Activated CD4-positive, CD25-positive, alpha-beta regulatory T cell treated with anti-CD3 and anti-CD28 coated beads, Interleukin-2, amount 50 U/mL, for 16 hours (primary cell): ENCODE measurements at regions not wholly inside any gene's neighbourhood (a gene's known extent, or its start where the extent isn't known, plus 50 kb on each side); places are given as distances from the start of the nearest gene placed in this dataset.
"Not testable (repeated sequence)": the region's sequence is repeated elsewhere in the genome, so short reads cannot be mapped to it uniquely, and the experiment has no call there.

ENCODE experiments used
- DNase-seq: peaks from one replicate; pipeline ENCODE4 v3.0.0-alpha.2; 2020; ENCODE audit warnings: low read depth, low spot score

GRCh38 chr1:88455621-88456256, 228.3 kb upstream of the PKN2 start:
- DNase-seq: no peak

GRCh38 chr1:88457197-88457596, 226.9 kb upstream of the PKN2 start:
- no peak for DNase-seq

DNA sequence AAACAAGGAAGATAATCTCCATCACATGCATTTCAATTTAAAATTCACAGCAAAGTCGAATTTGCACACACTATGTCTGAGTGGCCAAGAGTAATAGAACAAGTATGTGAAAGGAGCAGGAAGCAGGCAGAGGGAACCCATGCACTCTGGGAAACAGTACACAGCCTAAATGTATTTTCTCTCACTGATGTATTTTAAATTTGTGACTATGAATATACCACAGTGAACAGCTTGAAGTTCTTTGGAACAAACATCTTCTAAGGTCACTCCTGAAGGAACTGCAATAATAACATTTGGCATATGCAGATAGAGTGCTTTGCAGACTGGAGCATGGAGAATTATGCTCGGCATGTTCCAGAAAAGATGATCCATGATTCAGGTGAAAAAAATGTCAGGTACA, 223.1 kb upstream of the PKN2 start:
- DNase-seq: no peak

- no peak for DNase-seq
Measured at GRCh38 chr1:88462096-88462487, 222.0 kb upstream of the PKN2 start.

DNA sequence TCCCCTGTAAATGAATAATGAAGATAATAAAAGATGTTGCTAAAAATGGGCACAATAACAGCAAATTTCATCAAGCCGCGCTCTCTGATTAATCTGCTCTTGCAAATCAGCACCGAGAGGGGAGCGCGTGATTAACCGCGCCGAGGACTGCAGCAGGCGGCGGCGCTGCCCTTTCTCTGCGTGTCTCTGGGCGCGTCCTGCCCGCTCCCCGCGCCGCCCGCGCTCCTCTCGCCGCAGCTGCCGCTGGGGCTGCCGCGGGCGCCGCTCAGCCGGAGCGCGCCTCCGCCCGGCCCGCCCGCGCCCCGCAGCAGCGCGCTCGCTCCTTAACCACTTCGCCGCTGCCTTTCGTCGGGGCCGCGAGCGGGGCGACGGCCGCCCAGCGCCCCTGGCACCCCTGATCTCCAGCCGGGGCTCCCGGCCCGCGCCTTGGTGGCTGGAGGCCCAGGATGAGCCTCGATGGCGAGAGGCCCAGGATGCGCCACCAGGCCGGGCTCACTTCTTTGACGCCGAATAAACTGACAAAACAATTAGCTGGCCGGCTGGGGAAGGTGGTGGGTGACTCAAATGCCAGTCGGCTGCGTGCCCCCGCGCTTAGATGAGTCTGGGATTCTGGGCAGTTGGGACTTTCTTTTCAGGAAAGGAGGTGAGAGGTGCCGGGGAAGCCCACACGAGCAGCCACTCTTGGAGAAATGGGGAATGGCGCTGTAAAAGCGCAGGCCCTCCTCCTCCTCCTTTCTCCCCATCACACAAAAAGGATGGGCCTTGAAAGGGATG, 221.4 kb upstream of the PKN2 start:
- DNase-seq: no peak

DNA sequence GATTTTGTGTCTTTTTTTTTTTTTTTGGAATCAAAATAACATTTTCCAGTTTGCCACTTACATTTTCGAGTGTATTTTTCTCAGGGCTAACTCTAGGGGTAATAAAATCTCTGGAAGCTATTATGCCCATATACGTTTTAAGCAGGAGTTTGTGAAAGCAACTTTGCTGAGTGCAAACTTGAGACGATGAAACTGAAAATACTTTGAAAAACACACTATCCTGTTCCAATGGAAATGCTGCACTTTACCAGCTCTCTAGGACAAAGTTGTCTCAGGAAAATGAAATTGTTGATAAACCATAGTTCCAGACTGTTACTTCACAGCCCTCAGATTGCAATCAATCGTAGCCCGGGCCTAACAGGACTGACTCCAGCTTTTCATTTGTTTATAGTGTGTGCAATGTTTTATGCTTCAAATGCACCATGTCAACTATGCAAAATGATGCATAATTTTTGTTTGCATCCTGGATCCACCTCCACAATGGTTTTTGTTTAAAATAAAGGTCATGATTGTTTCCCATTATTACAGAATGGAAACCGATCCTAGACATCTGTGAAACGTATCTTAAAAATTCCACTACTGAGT, 220.6 kb upstream of the PKN2 start:
- DNase-seq: no peak

DNA sequence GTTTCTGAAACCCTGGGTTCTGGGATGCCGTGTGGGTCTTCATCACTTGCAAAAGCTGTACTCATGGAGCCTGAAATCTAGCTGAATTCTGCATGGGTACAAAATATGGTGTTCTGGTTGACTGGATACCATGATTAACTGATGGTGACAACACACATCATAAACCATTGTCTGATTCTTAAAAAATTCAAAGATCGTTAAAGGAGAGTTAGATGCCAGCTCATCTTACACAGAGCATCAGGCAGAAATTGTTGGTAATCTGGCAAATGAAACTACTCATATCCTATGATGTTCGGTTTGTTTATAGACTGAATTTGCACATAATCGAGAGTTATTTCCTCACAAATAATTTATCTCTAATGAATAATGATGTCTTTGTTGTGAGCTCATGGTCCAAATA, 218.1 kb upstream of the PKN2 start:
- DNase-seq: no peak

- DNase-seq: no peak
Measured at GRCh38 chr1:88466899-88467580, 217.0 kb upstream of the PKN2 start.

DNA sequence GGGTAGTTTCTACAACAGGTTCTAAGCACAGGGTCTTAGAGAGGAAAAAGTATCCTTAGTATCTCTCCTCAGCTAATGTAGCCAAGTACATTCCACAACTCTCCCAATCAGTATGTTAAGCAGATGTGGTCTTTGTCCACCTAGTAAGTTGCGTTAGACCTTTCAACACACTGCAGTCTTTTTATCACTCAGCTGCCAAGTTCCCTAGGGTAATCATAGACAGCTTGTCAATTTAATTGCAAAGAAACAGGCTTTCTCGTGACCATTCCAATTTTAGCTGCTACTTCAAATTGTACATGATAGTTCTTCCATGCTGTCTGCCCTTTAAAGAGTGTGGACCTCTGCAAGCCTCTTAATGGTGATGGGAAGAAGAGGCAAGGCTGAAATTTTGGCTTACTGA, 211.8 kb upstream of the PKN2 start:
- DNase-seq: no peak

GRCh38 chr1:88472714-88473113, 211.4 kb upstream of the PKN2 start:
- no peak for DNase-seq

DNA sequence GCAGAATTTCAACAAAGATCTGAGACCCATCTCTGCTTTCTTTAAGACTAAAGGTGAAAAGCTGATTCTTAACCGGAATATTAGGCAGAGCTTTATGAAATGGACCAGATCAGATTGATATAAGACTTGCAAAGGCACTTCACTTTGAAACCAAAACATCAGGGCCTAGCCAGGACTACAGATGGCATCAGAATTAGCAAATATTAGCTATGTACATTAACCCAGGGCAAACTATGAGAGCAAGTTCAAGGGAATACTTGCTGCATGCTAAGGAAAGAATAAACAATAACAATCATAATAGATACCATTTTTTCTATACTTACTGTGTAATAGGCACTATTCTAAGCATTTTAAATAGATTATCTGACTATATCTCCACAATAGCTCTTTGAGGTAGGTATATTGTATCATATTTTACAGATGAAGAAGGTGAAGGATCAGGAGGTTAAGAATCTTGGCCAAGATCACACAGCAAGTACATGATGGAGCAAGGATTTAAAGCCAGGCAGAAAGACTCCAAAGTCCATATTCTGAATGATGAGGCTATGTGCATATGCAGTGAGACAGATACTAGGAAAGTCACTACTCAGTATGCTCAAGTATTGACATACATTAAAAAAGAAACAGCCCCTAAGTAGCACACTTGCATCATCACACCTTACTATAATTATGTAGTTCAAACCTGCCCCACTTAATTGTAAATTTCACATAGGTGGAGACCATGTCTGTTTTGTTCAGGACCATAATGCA, 209.3 kb upstream of the PKN2 start:
- no peak for DNase-seq

GRCh38 chr1:88484881-88485280, 199.2 kb upstream of the PKN2 start:
- no peak for DNase-seq

- no peak for DNase-seq
Measured at GRCh38 chr1:88488237-88488636, 195.8 kb upstream of the PKN2 start.

DNA sequence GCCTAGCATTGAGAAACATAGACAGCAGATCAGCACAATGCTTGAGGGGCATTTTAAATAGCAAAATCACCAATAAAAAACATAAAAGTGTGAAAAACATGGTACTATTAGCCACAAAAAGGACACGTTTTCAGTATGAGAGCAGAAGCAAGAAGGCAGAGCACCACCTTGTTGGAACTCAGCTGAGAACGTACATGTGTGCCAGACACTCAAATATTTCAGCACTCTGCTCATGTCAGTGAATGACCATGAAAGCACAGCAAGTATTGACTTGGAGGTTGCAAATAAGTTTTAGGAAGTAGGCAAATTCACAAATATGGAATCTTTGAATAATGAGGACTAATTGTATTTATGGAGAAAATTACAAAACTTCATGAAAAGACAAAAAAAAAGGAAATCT, 193.4 kb upstream of the PKN2 start:
- DNase-seq: no peak

GRCh38 chr1:88499671-88500070, 184.4 kb upstream of the PKN2 start:
- no peak for DNase-seq

DNA sequence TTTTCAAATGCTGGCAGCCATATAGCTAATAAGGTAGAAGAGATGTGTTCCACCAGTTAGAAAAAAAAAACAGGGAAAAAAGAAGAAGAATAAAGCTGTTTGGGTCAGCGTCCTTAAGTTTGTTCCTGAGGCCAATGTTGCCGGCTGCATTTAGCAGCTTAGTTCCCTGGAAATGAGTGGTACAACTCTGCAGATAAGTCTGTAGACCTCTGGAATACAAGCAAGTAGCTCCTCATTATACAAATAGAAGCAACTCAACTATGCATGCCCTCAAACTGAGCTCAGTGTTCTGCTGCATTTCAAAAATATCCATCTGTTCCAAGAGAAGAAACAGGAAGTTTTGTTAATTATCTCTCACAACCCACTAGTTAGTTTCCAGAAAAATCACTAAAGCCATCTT, 181.2 kb upstream of the PKN2 start:
- DNase-seq: no peak

GRCh38 chr1:88503646-88504045, 180.4 kb upstream of the PKN2 start:
- no peak for DNase-seq

- DNase-seq: no peak
Measured at GRCh38 chr1:88504601-88505000, 179.5 kb upstream of the PKN2 start.

GRCh38 chr1:88509379-88509778, 174.7 kb upstream of the PKN2 start:
- DNase-seq: no peak

- no peak for DNase-seq
Measured at GRCh38 chr1:88514544-88515060, 169.5 kb upstream of the PKN2 start.

DNA sequence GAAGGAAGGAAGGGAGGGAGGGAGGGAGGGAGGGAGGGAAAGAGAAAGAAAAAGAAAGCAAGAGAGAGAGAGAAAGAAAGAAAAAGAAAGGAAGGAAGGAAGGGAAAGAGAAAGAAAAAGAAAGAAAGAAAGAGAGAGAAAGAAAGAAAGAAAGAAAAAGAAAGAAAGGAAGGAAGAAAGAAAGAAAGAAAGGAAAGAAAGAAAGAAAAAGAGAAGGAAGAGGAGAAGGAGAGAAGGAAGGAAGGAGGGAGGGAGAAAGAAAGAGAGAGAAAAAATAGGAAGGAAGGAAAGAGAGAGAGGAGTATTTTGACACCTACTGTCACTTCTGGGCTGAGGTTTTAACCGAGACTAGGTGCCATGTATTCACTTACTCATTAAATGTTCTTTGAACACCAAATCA, 166.6 kb upstream of the PKN2 start:
- DNase-seq: not testable (repeated sequence)

- DNase-seq: no peak
Measured at GRCh38 chr1:88519156-88519555, 164.9 kb upstream of the PKN2 start.
